GM23248 (cell line): ENCODE measurements at regions not wholly inside any gene's neighbourhood (a gene's known extent, or its start where the extent isn't known, plus 50 kb on each side); places are given as distances from the start of the nearest gene placed in this dataset.

Experiments
- DNase-seq: peaks from one replicate; pipeline ENCODE4 v3.0.0-alpha.2; 2015
- H2AFZ ChIP-seq: fragments of 200-600 bp; sonication (generic); 2 replicates; pipeline ENCODE4 v1.6.1; 2016; ENCODE audit warnings: antibody characterized with exemption
- H3F3A ChIP-seq: fragments of 200-600 bp; sonication (generic); 2 replicates; pipeline ENCODE4 v1.6.1; 2016; ENCODE audit warnings: mild to moderate bottlenecking, antibody characterized with exemption, mixed run types; ENCODE audit not compliant: insufficient read depth
- H3K27ac ChIP-seq: fragments of 200-600 bp; sonication (generic); 2 replicates; pipeline ENCODE4 v1.5.1; 2016; ENCODE audit warnings: mild to moderate bottlenecking
- H3K27me3 ChIP-seq: fragments of 200-600 bp; sonication (generic); replicated peaks from 2 replicates; pipeline ENCODE4 v1.6.1; 2016; ENCODE audit warnings: mild to moderate bottlenecking; ENCODE audit not compliant: insufficient read depth
- H3K36me3 ChIP-seq: fragments of 200-600 bp; sonication (generic); 2 replicates; pipeline ENCODE4 v1.6.1; 2016; ENCODE audit warnings: low read depth, mild to moderate bottlenecking
- H3K4me1 ChIP-seq: fragments of 200-600 bp; sonication (generic); 2 replicates; pipeline ENCODE4 v1.6.1; 2016; ENCODE audit warnings: mild to moderate bottlenecking; ENCODE audit not compliant: insufficient read depth
- H3K4me2 ChIP-seq: fragments of 200-600 bp; sonication (generic); one replicate; pipeline ENCODE4 v1.6.1; 2016; ENCODE audit warnings: mild to moderate bottlenecking; ENCODE audit not compliant: unreplicated experiment
- H3K4me3 ChIP-seq: fragments of 200-600 bp; sonication (generic); 2 replicates; pipeline ENCODE4 v1.5.1; 2016; ENCODE audit warnings: mild to moderate bottlenecking
- H3K79me2 ChIP-seq: fragments of 200-600 bp; sonication (generic); 2 replicates; pipeline ENCODE4 v1.6.1; 2016; ENCODE audit warnings: mild to moderate bottlenecking; ENCODE audit not compliant: insufficient read depth
- H3K9ac ChIP-seq: fragments of 200-600 bp; sonication (generic); 2 replicates; pipeline ENCODE4 v1.6.1; 2016; ENCODE audit warnings: mild to moderate bottlenecking
- H3K9me2 ChIP-seq: fragments of 200-600 bp; sonication (generic); 2 replicates; pipeline ENCODE4 v1.6.1; 2016; ENCODE audit warnings: mixed run types, mild to moderate bottlenecking, moderate library complexity; ENCODE audit not compliant: insufficient read depth
- H3K9me3 ChIP-seq: fragments of 200-600 bp; sonication (generic); one replicate; pipeline ENCODE4 v1.6.1; 2017; ENCODE audit warnings: low read depth
- H4K20me1 ChIP-seq: fragments of 200-600 bp; sonication (generic); 2 replicates; pipeline ENCODE4 v1.6.0; 2016; ENCODE audit not compliant: insufficient read depth
- EZH2 ChIP-seq: fragments of 200-600 bp; sonication (generic); IDR thresholded peaks from 2 replicates; pipeline ENCODE4 v1.6.1; 2018; ENCODE audit warnings: antibody characterized with exemption, mild to moderate bottlenecking; ENCODE audit not compliant: insufficient read depth, poor library complexity, severe bottlenecking
- EZH2phosphoT487 ChIP-seq: fragments of 200-600 bp; sonication (generic); IDR thresholded peaks from 2 replicates; pipeline ENCODE4 v1.6.1; 2018; ENCODE audit warnings: antibody characterized with exemption, moderate library complexity, mild to moderate bottlenecking, low read depth; ENCODE audit not compliant: insufficient read depth
- WGBS, 2 experiments: methylation state at CpG; one replicate each; pipeline ENCODE4 v1.1.6; 2015 to 2017; ENCODE audit warnings: low lambda C conversion rate in 2 of 2, low coverage in 1 of 2; ENCODE audit errors: missing lambda C conversion rate in 2 of 2; 5-methylcytosine and 5-hydroxymethylcytosine counted together
- in situ Hi-C: fragments of 300-500 bp; cut with MboI; formaldehyde crosslinking; loops from 2 replicates; pipeline ENCODE4 v1.15.0; 2020

GRCh38 chr6:26197636-26197932, 110.4 kb downstream of the HFE start:
- H3K4me1 ChIP-seq: peaks cover 12% of the 10 kb centered on the region
- H3K9me3 ChIP-seq: no peaks in the 10 kb centered on the region
- no peaks in the 10 kb centered on the region for H3K27me3 ChIP-seq
- no peak for TF ChIP-seq EZH2
- no peak for TF ChIP-seq EZH2phosphoT487
- no peaks in the 10 kb centered on the region for H3K36me3 ChIP-seq
- no peak for DNase-seq
- H3K9me2 ChIP-seq: no peaks in the 10 kb centered on the region
- H3K79me2 ChIP-seq: peaks cover 9% of the 10 kb centered on the region
- in situ Hi-C loops: loop anchor here (25.0 kb wide), 1 partner anchor 940 kb away; a partner anchor contains a TSS
- peak overlapping the region; percentile 85 for H3K9ac ChIP-seq
- peak overlapping the region; percentile 98 for H3K4me2 ChIP-seq
- H3K4me3 ChIP-seq: peak overlapping the region; percentile 75
- H3F3A ChIP-seq: peaks cover 37% of the 10 kb centered on the region
- peak overlapping the region; percentile 59 for H2AFZ ChIP-seq
- H4K20me1 ChIP-seq: no peaks in the 10 kb centered on the region
- peak overlapping the region; percentile 68 for H3K27ac ChIP-seq

GRCh38 chr6:26197933-26198721, 110.9 kb downstream of the HFE start:
- peak; percentile 58 for DNase-seq
- in situ Hi-C loops: loop anchor here (25.0 kb wide), 1 partner anchor 939 kb away; a partner anchor contains a TSS
- Histone ChIP-seq H2AFZ (peak overlapping the region; percentile 65), H3K4me2 (peak overlapping the region; percentile 98), H3K9ac (peak overlapping the region; percentile 85), H3K27me3 (no peaks in the 10 kb centered on the region), H3K4me3 (peak overlapping the region; percentile 75), H4K20me1 (no peaks in the 10 kb centered on the region), H3F3A (peaks cover 37% of the 10 kb centered on the region), H3K9me3 (no peaks in the 10 kb centered on the region), H3K79me2 (peaks cover 9% of the 10 kb centered on the region), H3K4me1 (peaks cover 12% of the 10 kb centered on the region), H3K36me3 (no peaks in the 10 kb centered on the region), H3K9me2 (no peaks in the 10 kb centered on the region), H3K27ac (peak overlapping the region; percentile 68)
- WGBS, 2 experiments: 10 to 11% methylated on average over 26 of the region's 26 CpGs
- TF ChIP-seq EZH2phosphoT487: no peak
- no peak for TF ChIP-seq EZH2

- in situ Hi-C loops: loop anchor here (25.0 kb wide), 1 partner anchor 939 kb away; a partner anchor contains a TSS
- no peaks in the 10 kb centered on the region for H3K9me3 ChIP-seq
- no peaks in the 10 kb centered on the region for H3K36me3 ChIP-seq
- DNase-seq: no peak
- no peaks in the 10 kb centered on the region for H3K27me3 ChIP-seq
- TF ChIP-seq EZH2phosphoT487: no peak
- TF ChIP-seq EZH2: no peak
- peak overlapping the region; percentile 65 for H2AFZ ChIP-seq
- peak overlapping the region; percentile 75 for H3K4me3 ChIP-seq
- peaks cover 37% of the 10 kb centered on the region for H3F3A ChIP-seq
- WGBS, 2 experiments: 2 to 4% methylated on average over 11 to 12 of the region's 12 CpGs
- peaks cover 9% of the 10 kb centered on the region for H3K79me2 ChIP-seq
- H3K9me2 ChIP-seq: no peaks in the 10 kb centered on the region
- no peaks in the 10 kb centered on the region for H4K20me1 ChIP-seq
- H3K27ac ChIP-seq: peak overlapping the region; percentile 68
- peak overlapping the region; percentile 98 for H3K4me2 ChIP-seq
- peaks cover 12% of the 10 kb centered on the region for H3K4me1 ChIP-seq
- peak overlapping the region; percentile 85 for H3K9ac ChIP-seq
These were observed 111.5 kb downstream of the HFE start for GRCh38 chr6:26198722-26199056.

- Histone ChIP-seq H3K4me2 (peak overlapping the region; percentile 98), H3K79me2 (peaks cover 9% of the 10 kb centered on the region), H3K9ac (peak overlapping the region; percentile 85), H3K27ac (peak overlapping the region; percentile 68), H3K9me2 (no peaks in the 10 kb centered on the region), H3K9me3 (no peaks in the 10 kb centered on the region), H3K27me3 (no peaks in the 10 kb centered on the region), H2AFZ (peak overlapping the region; percentile 65), H3F3A (peaks cover 39% of the 10 kb centered on the region), H4K20me1 (no peaks in the 10 kb centered on the region), H3K4me1 (peaks cover 12% of the 10 kb centered on the region), H3K4me3 (peak overlapping the region; percentile 75), H3K36me3 (no peaks in the 10 kb centered on the region)
- TF ChIP-seq EZH2phosphoT487: no peak
- TF ChIP-seq EZH2: no peak
- 2 to 3% methylated on average over 42 of the region's 42 CpGs for WGBS, 2 experiments
- peak; percentile 92 for DNase-seq
- in situ Hi-C loops: loop anchor here (25.0 kb wide), 1 partner anchor 938 kb away; a partner anchor contains a TSS
These were observed 112.0 kb downstream of the HFE start for GRCh38 chr6:26199057-26199772.
